Keratinocyte (primary cell): ENCODE measurements at regions not wholly inside any gene's neighbourhood (a gene's known extent, or its start where the extent isn't known, plus 50 kb on each side); places are given as distances from the start of the nearest gene placed in this dataset.

Experiments
- EZH2 ChIP-seq: IDR thresholded peaks from one replicate; pipeline ENCODE4 v1.6.1; 2012; ENCODE audit warnings: inconsistent platforms, mild to moderate bottlenecking, low read length, moderate library complexity
- TF ChIP-seq, protein P1 (sequence below), 3 experiments: IDR thresholded peaks in 1 of 3; conservative IDR thresholded peaks in 1 of 3; optimal IDR thresholded peaks in 1 of 3; 2 replicates in 2 of 3; 3 replicates in 1 of 3; pipeline versions ENCODE3 to v1.5.1; 2011; ENCODE audit warnings: low read length in 3 of 3, mild to moderate bottlenecking in 3 of 3, moderate library complexity in 2 of 3, control low read depth in 1 of 3, inconsistent platforms in 1 of 3; ENCODE audit not compliant: insufficient read depth in 2 of 3; ENCODE audit errors: extremely low read depth in 1 of 3

DNA sequence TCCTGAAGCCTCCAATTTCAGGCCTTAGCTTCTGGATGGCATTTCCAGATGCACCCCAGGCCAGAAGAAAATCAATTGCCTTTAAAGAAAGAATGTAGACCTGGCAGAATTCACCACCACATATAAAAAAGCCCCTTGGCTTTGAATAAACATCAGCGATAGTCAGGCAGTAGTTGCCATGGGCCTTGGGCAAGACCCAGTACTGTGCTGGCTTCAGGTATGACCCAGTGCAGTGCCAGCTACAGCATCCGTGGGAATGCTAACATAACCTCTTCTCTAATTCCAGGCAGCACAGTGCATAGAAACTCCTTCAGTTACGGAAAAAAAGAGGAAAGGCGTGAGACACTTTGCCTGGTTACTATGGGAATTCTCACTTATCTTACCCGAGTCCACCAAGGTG is 539.6 kb upstream of the LRRTM4 start:
- no peak for TF ChIP-seq EZH2
- TF ChIP-seq, protein P1, sequence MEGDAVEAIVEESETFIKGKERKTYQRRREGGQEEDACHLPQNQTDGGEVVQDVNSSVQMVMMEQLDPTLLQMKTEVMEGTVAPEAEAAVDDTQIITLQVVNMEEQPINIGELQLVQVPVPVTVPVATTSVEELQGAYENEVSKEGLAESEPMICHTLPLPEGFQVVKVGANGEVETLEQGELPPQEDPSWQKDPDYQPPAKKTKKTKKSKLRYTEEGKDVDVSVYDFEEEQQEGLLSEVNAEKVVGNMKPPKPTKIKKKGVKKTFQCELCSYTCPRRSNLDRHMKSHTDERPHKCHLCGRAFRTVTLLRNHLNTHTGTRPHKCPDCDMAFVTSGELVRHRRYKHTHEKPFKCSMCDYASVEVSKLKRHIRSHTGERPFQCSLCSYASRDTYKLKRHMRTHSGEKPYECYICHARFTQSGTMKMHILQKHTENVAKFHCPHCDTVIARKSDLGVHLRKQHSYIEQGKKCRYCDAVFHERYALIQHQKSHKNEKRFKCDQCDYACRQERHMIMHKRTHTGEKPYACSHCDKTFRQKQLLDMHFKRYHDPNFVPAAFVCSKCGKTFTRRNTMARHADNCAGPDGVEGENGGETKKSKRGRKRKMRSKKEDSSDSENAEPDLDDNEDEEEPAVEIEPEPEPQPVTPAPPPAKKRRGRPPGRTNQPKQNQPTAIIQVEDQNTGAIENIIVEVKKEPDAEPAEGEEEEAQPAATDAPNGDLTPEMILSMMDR (optimal IDR thresholded peaks at IDR 0.05 in 1 of 3, IDR thresholded peaks at IDR 0.05 in 1 of 3, conservative IDR thresholded peaks at IDR 0.05 in 1 of 3; ENCODE audit: extremely low read depth in 1 of 3, insufficient read depth in 2 of 3, low read length in 3 of 3), result no peak
